DOHH2 (cell line): ENCODE measurements at regions not wholly inside any gene's neighbourhood (a gene's known extent, or its start where the extent isn't known, plus 50 kb on each side); places are given as distances from the start of the nearest gene placed in this dataset.

Experiments used
- H3F3A ChIP-seq: fragments of 200-600 bp; sonication (generic), shearing (Covaris generic); 2 replicates; pipeline ENCODE4 v1.6.0; 2016; ENCODE audit warnings: antibody characterized with exemption, mild to moderate bottlenecking; ENCODE audit not compliant: control insufficient read depth, insufficient read depth
- H3K27ac ChIP-seq: fragments of 200-600 bp; sonication (generic); 2 replicates; pipeline ENCODE4 v1.5.1; 2014; ENCODE audit warnings: low read depth, mild to moderate bottlenecking, low read length, moderate library complexity
- H3K27me3 ChIP-seq: fragments of 200-600 bp; sonication (generic); 2 replicates; pipeline ENCODE4 v1.6.1; 2014; ENCODE audit warnings: mild to moderate bottlenecking, low read length, mixed read lengths; ENCODE audit not compliant: control insufficient read depth
- H3K36me3 ChIP-seq: fragments of 200-600 bp; sonication (generic); 2 replicates; pipeline ENCODE4 v1.6.1; 2014; ENCODE audit warnings: mild to moderate bottlenecking, low read length, moderate library complexity, mixed read lengths; ENCODE audit not compliant: control insufficient read depth
- H3K4me1 ChIP-seq: fragments of 200-600 bp; sonication (generic); 2 replicates; pipeline ENCODE4 v1.6.1; 2014; ENCODE audit warnings: mild to moderate bottlenecking, low read length, mixed read lengths; ENCODE audit not compliant: control insufficient read depth
- H3K4me2 ChIP-seq: fragments of 200-600 bp; sonication (generic); 2 replicates; pipeline ENCODE4 v1.6.0; 2014; ENCODE audit warnings: mild to moderate bottlenecking, low read length, moderate library complexity
- H3K4me3 ChIP-seq: fragments of 200-600 bp; sonication (generic); 2 replicates; pipeline ENCODE4 v1.5.1; 2014; ENCODE audit warnings: mild to moderate bottlenecking, low read length, mixed read lengths
- H3K79me2 ChIP-seq: fragments of 200-600 bp; sonication (generic); 2 replicates; pipeline ENCODE4 v1.6.1; 2014; ENCODE audit warnings: mild to moderate bottlenecking, low read length, mixed read lengths; ENCODE audit not compliant: control insufficient read depth
- H3K9me2 ChIP-seq: fragments of 200-600 bp; sonication (generic); replicated peaks from 2 replicates; pipeline ENCODE4 v1.6.1; 2014; ENCODE audit warnings: mild to moderate bottlenecking, low read length, mixed read lengths; ENCODE audit not compliant: control insufficient read depth
- H3K9me3 ChIP-seq: fragments of 200-600 bp; sonication (generic); 2 replicates; pipeline ENCODE4 v1.6.1; 2014; ENCODE audit warnings: antibody characterized with exemption, low read length, mixed read lengths; ENCODE audit not compliant: control insufficient read depth, insufficient read depth
- H4K20me1 ChIP-seq: fragments of 200-600 bp; sonication (generic); 2 replicates; pipeline ENCODE4 v1.6.0; 2014; ENCODE audit warnings: low read depth, mild to moderate bottlenecking, antibody characterized with exemption, low read length, moderate library complexity; ENCODE audit not compliant: control insufficient read depth, insufficient read depth
- CTCF ChIP-seq: fragments of 200-600 bp; sonication (generic); IDR thresholded peaks from one replicate; pipeline ENCODE4 v1.5.1; 2014; ENCODE audit warnings: antibody characterized with exemption, mild to moderate bottlenecking, low read depth, low read length; ENCODE audit not compliant: poor library complexity, severe bottlenecking
- EZH2phosphoT487 ChIP-seq: fragments of 200-600 bp; sonication (generic); IDR thresholded peaks from 2 replicates; pipeline ENCODE4 v1.6.1; 2017; ENCODE audit warnings: borderline replicate concordance, mild to moderate bottlenecking, antibody characterized with exemption, low read length, moderate library complexity, mixed read lengths

GRCh38 chr4:13218326-13218958 lies 265.7 kb downstream of the RAB28 start:
- H4K20me1 ChIP-seq, result no peaks in the 10 kb centered on the region
- no peaks in the 10 kb centered on the region for H3K27me3 ChIP-seq
- no peak overlapping the region for H3K27ac ChIP-seq
- no peaks in the 10 kb centered on the region for H3K9me2 ChIP-seq
- no peak for TF ChIP-seq CTCF
- TF ChIP-seq EZH2phosphoT487, result no peak
- H3K4me1 ChIP-seq, result no peaks in the 10 kb centered on the region
- peaks cover 5% of the 10 kb centered on the region; the same call in 1 of the 2 replicates for H3K9me3 ChIP-seq
- no peak overlapping the region for H3K4me2 ChIP-seq
- no peaks in the 10 kb centered on the region for H3F3A ChIP-seq
- H3K4me3 ChIP-seq, result no peak overlapping the region
- no peaks in the 10 kb centered on the region for H3K79me2 ChIP-seq
- H3K36me3 ChIP-seq, result no peaks in the 10 kb centered on the region

GRCh38 chr4:13215560-13215959 lies 268.6 kb downstream of the RAB28 start:
- H3K27ac ChIP-seq, result no peak overlapping the region
- peaks cover 5% of the 10 kb centered on the region; the same call in 1 of the 2 replicates for H3K9me3 ChIP-seq
- no peaks in the 10 kb centered on the region for H3K79me2 ChIP-seq
- H3K4me2 ChIP-seq, result no peak overlapping the region
- no peak overlapping the region for H3K4me3 ChIP-seq
- no peaks in the 10 kb centered on the region for H3K4me1 ChIP-seq
- no peaks in the 10 kb centered on the region for H3K27me3 ChIP-seq
- no peaks in the 10 kb centered on the region for H3F3A ChIP-seq
- H3K36me3 ChIP-seq, result no peaks in the 10 kb centered on the region
- no peaks in the 10 kb centered on the region for H3K9me2 ChIP-seq
- H4K20me1 ChIP-seq, result no peaks in the 10 kb centered on the region
- TF ChIP-seq CTCF, result no peak
- TF ChIP-seq EZH2phosphoT487, result no peak

DNA sequence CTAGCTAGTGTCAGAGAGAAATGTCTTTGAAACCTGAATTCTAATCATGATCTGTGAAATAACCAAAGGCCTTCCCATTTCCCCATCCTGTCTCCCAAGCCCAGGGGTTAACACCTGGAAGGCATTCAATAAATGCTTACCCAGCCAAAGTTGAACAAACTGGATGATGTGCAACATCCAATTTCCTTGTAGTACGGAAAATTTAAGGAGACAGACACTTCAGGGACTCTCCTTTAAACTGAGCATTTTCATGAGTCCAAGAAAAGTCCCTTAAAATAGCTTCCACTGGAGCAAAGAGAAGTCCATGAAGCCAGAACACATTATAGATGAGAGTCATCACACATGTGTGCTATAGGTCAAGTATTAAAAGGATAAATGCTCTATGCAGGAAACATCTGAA lies 271.2 kb downstream of the RAB28 start:
- TF ChIP-seq EZH2phosphoT487 (no peak), CTCF (no peak)
- Histone ChIP-seq H3K9me2 (no peaks in the 10 kb centered on the region), H3K4me3 (no peak overlapping the region), H3K4me1 (no peaks in the 10 kb centered on the region), H3K36me3 (no peaks in the 10 kb centered on the region), H4K20me1 (no peaks in the 10 kb centered on the region), H3K27me3 (no peaks in the 10 kb centered on the region), H3K27ac (no peak overlapping the region), H3K4me2 (no peak overlapping the region), H3K9me3 (peaks cover 5% of the 10 kb centered on the region; the same call in 1 of the 2 replicates), H3F3A (no peaks in the 10 kb centered on the region), H3K79me2 (no peaks in the 10 kb centered on the region)
